ENCODE measurements at regions not wholly inside any gene's neighbourhood (a gene's known extent, or its start where the extent isn't known, plus 50 kb on each side); places are given as distances from the start of the nearest gene placed in this dataset.

GRCh38 chr7:67866812-67867211 is 870.2 kb downstream of the TYW1 start:
- TF ChIP-seq, protein P1, sequence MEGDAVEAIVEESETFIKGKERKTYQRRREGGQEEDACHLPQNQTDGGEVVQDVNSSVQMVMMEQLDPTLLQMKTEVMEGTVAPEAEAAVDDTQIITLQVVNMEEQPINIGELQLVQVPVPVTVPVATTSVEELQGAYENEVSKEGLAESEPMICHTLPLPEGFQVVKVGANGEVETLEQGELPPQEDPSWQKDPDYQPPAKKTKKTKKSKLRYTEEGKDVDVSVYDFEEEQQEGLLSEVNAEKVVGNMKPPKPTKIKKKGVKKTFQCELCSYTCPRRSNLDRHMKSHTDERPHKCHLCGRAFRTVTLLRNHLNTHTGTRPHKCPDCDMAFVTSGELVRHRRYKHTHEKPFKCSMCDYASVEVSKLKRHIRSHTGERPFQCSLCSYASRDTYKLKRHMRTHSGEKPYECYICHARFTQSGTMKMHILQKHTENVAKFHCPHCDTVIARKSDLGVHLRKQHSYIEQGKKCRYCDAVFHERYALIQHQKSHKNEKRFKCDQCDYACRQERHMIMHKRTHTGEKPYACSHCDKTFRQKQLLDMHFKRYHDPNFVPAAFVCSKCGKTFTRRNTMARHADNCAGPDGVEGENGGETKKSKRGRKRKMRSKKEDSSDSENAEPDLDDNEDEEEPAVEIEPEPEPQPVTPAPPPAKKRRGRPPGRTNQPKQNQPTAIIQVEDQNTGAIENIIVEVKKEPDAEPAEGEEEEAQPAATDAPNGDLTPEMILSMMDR (IDR thresholded peaks at IDR 0.05), result no peak
- TF ChIP-seq POLR2A (IDR thresholded peaks at IDR 0.05), result no peak
- H3K4me1 ChIP-seq, result no peaks in the 10 kb centered on the region
- H3K4me3 ChIP-seq, result no peak overlapping the region
- DNase-seq, result no peak
- no peak overlapping the region for H3K27ac ChIP-seq
- intact Hi-C loops (cut with DNase I), result no loop called here
- H3K27me3 ChIP-seq, result peaks cover 0 to 7% (median 0%) of the 10 kb centered on the region in 4 donors
- peaks cover 0 to 3% (median 0%) of the 10 kb centered on the region in 3 donors for H3K9me3 ChIP-seq
- WGBS, 2 donors, result 64 to 86% methylated on average over 3 of the region's 3 CpGs
- H3K36me3 ChIP-seq, result no peaks in the 10 kb centered on the region

GRCh38 chr7:67870396-67870795 is 873.8 kb downstream of the TYW1 start:
- no peaks in the 10 kb centered on the region for H3K36me3 ChIP-seq
- intact Hi-C loops (cut with DNase I), result loop anchor here (10.0 kb wide), 1 partner anchor 46 kb away; no protein-coding TSS in a partner anchor
- WGBS, 2 donors, result 89 to 95% methylated on average over 2 of the region's 2 CpGs
- H3K27ac ChIP-seq, result no peak overlapping the region
- TF ChIP-seq POLR2A (IDR thresholded peaks at IDR 0.05), result no peak
- TF ChIP-seq, protein P1 (IDR thresholded peaks at IDR 0.05), result no peak
- no peak for DNase-seq
- H3K27me3 ChIP-seq, result no peaks in the 10 kb centered on the region
- H3K4me1 ChIP-seq, result no peaks in the 10 kb centered on the region
- no peaks in the 10 kb centered on the region for H3K9me3 ChIP-seq
- H3K4me3 ChIP-seq, result no peak overlapping the region

- no peaks in the 10 kb centered on the region for H3K9me3 ChIP-seq
- intact Hi-C loops (cut with DNase I), result loop anchor here (10.0 kb wide), 1 partner anchor 51 kb away; no protein-coding TSS in a partner anchor
- DNase-seq, result no peak
- no peaks in the 10 kb centered on the region for H3K36me3 ChIP-seq
- H3K4me1 ChIP-seq, result no peaks in the 10 kb centered on the region
- no peak overlapping the region for H3K27ac ChIP-seq
- H3K27me3 ChIP-seq, result peaks cover 0 to 25% (median 0%) of the 10 kb centered on the region in 4 donors
- 50 to 57% methylated on average over 2 to 4 of the region's 4 CpGs for WGBS, 2 donors
- TF ChIP-seq, protein P1 (IDR thresholded peaks at IDR 0.05), result no peak
- H3K4me3 ChIP-seq, result no peak overlapping the region
Measured at GRCh38 chr7:67875558-67875957, 878.9 kb downstream of the TYW1 start.

GRCh38 chr7:67878808-67879207 is 882.2 kb downstream of the TYW1 start:
- DNase-seq, result no peak
- Histone ChIP-seq H3K9me3 (no peaks in the 10 kb centered on the region), H3K27ac (no peak overlapping the region), H3K36me3 (no peaks in the 10 kb centered on the region), H3K4me1 (no peaks in the 10 kb centered on the region), H3K4me3 (no peak overlapping the region), H3K27me3 (peaks cover 0 to 32% (median 0%) of the 10 kb centered on the region in 4 donors)
- intact Hi-C loops (cut with DNase I), result loop anchor here (10.0 kb wide), 1 partner anchor 54 kb away; no protein-coding TSS in a partner anchor
- WGBS, 2 donors, result 80 to 84% methylated on average over 8 of the region's 8 CpGs
- no peak for TF ChIP-seq POLR2A (IDR thresholded peaks at IDR 0.05)
- TF ChIP-seq, protein P1 (IDR thresholded peaks at IDR 0.05), result no peak

- intact Hi-C loops (cut with DNase I), result no loop called here
- no peaks in the 10 kb centered on the region for H3K4me1 ChIP-seq
- 60 to 100% methylated on average over 1 of the region's 1 CpG for WGBS, 2 donors
Measured at GRCh38 chr7:67882843-67883242, 886.2 kb downstream of the TYW1 start.

More at GRCh38 chr7:67882843-67883242, 886.2 kb downstream of the TYW1 start:
- no peaks in the 10 kb centered on the region for H3K36me3 ChIP-seq
- no peaks in the 10 kb centered on the region for H3K9me3 ChIP-seq
- H3K27ac ChIP-seq, result no peak overlapping the region
- no peak for TF ChIP-seq POLR2A (IDR thresholded peaks at IDR 0.05)
- TF ChIP-seq, protein P1 (IDR thresholded peaks at IDR 0.05), result no peak
- DNase-seq, result no peak
- no peak overlapping the region for H3K4me3 ChIP-seq
- peaks cover 0 to 22% (median 0%) of the 10 kb centered on the region in 4 donors for H3K27me3 ChIP-seq
